ENCODE measurements at regions not wholly inside any gene's neighbourhood (a gene's known extent, or its start where the extent isn't known, plus 50 kb on each side); places are given as distances from the start of the nearest gene placed in this dataset.

GRCh38 chr3:40828741-40829415 lies 304.1 kb downstream of the ZNF621 start:
- TF ChIP-seq POLR2A (IDR thresholded peaks at IDR 0.05) = no peak
- TF ChIP-seq CTCF (IDR thresholded peaks at IDR 0.05) = no peak

All from thyroid gland (tissue), 4 donors.